Liver (tissue), 3 donors: ENCODE measurements at regions not wholly inside any gene's neighbourhood (a gene's known extent, or its start where the extent isn't known, plus 50 kb on each side); places are given as distances from the start of the nearest gene placed in this dataset.

ENCODE experiments used
- CTCF ChIP-seq: fragments of 150-350 bp; IDR thresholded peaks from 2 replicates; pipeline ENCODE4 v1.5.1; 2017; ENCODE audit warnings: improper control_type of control experiment, low read depth, low read length; ENCODE audit not compliant: missing input control
- GABPA ChIP-seq, 2 donors: IDR thresholded peaks in 1 of 2; conservative IDR thresholded peaks in 1 of 2; 2 replicates each; pipeline ENCODE4 v1.6.1; 2016; ENCODE audit warnings: antibody characterized with exemption in 2 of 2, mild to moderate bottlenecking in 1 of 2, moderate library complexity in 1 of 2
- REST ChIP-seq: IDR thresholded peaks from 2 replicates; pipeline ENCODE4 v1.6.1; 2016; ENCODE audit warnings: antibody characterized with exemption, mild to moderate bottlenecking
- RXRA ChIP-seq, 2 donors: IDR thresholded peaks; 2 replicates each; pipeline ENCODE4 v1.6.1; 2017 to 2018; ENCODE audit warnings: antibody characterized with exemption in 2 of 2, mild to moderate bottlenecking in 1 of 2
- SP1 ChIP-seq: IDR thresholded peaks from 2 replicates; pipeline ENCODE4 v1.6.1; 2018; ENCODE audit warnings: antibody characterized with exemption, mild to moderate bottlenecking
- donor health status: healthy.
- donor health status: healthy.

GRCh38 chr5:88089719-88090390 is 178.8 kb downstream of the TMEM161B start:
- no peak for TF ChIP-seq CTCF
- no peak for TF ChIP-seq GABPA (IDR thresholded peaks at IDR 0.05 in 1 of 2, conservative IDR thresholded peaks at IDR 0.05 in 1 of 2)
- TF ChIP-seq REST = no peak
- no peak for TF ChIP-seq SP1
- TF ChIP-seq RXRA (IDR thresholded peaks at IDR 0.05) = no peak
